ENCODE measurements at regions not wholly inside any gene's neighbourhood (a gene's known extent, or its start where the extent isn't known, plus 50 kb on each side); places are given as distances from the start of the nearest gene placed in this dataset.

GRCh38 chr5:89728134-89728533 is 681.4 kb downstream of the CETN3 start:
- no peak overlapping the region for H2BK20ac ChIP-seq (ENCODE audit: low read length)
- FAIRE-seq (no peak), DNase-seq (ENCODE audit: low read depth in 1 of 2, low spot score in 2 of 2) (no peak)
- no peak overlapping the region for H3K14ac ChIP-seq (ENCODE audit: insufficient read length)
- no peaks in the 10 kb centered on the region for H3K27me3 ChIP-seq (replicated peaks in 1 of 4; ENCODE audit: control insufficient read depth in 3 of 4, extremely low read depth in 1 of 4, insufficient read depth in 3 of 4, low read length in 3 of 4)
- no peak overlapping the region for H2BK5ac ChIP-seq (ENCODE audit: low read depth, low read length)
- H2BK120ac ChIP-seq (replicated peaks; ENCODE audit: low read depth, low read length) = no peak overlapping the region
- H2BK15ac ChIP-seq (ENCODE audit: low read length) = no peak overlapping the region
- no peaks in the 10 kb centered on the region for H4K20me1 ChIP-seq (replicated peaks in 1 of 2; ENCODE audit: control insufficient read depth in 1 of 2, insufficient read depth in 2 of 2, low read length in 2 of 2)
- H3K23ac ChIP-seq (ENCODE audit: insufficient read length) = no peak overlapping the region
- no peak for TF ChIP-seq SIN3A (conservative IDR thresholded peaks at IDR 0.05 in 1 of 2, IDR thresholded peaks at IDR 0.05 in 1 of 2; ENCODE audit: low read depth in 1 of 2, low read length in 2 of 2)
- no peak for TF ChIP-seq MAX (IDR thresholded peaks at IDR 0.05)
- no peak for TF ChIP-seq PHF8 (conservative IDR thresholded peaks at IDR 0.05; ENCODE audit: low read depth, low read length)
- no peak for TF ChIP-seq USF2 (IDR thresholded peaks at IDR 0.05; ENCODE audit: low read length)
- no peak for TF ChIP-seq CHD2 (IDR thresholded peaks at IDR 0.05; ENCODE audit: low read length)
- no peak for TF ChIP-seq CBX8 (IDR thresholded peaks at IDR 0.05; ENCODE audit: borderline replicate concordance, low read depth, low read length)
- TF ChIP-seq EZH2 (IDR thresholded peaks at IDR 0.05; ENCODE audit: low read depth, low read length, severe bottlenecking) = no peak
- TF ChIP-seq TCF12 (IDR thresholded peaks at IDR 0.05; ENCODE audit: low read depth, low read length) = no peak
- TF ChIP-seq CREB1 (IDR thresholded peaks at IDR 0.05) = no peak
- H3K79me1 ChIP-seq (ENCODE audit: low read depth, low read length) = no peaks in the 10 kb centered on the region
- H3K9ac ChIP-seq (replicated peaks in 1 of 4; ENCODE audit: extremely low read depth in 1 of 4, low read depth in 3 of 4, low read length in 3 of 4) = no peak overlapping the region
- POLR2A ChIA-PET (ENCODE audit: partially characterized antibody) = no interaction called here
- H3K4me3 ChIP-seq (ENCODE audit: extremely low read depth in 1 of 4, insufficient read depth in 2 of 4, low read depth in 3 of 4, low read length in 4 of 4) = no peak overlapping the region
- WGBS, 2 experiments (ENCODE audit: extremely low coverage in 1 of 2, insufficient coverage in 1 of 2, insufficient read length in 1 of 2, insufficient replicate concordance in 2 of 2, low coverage in 1 of 2, low lambda C conversion rate in 2 of 2, missing lambda C conversion rate in 1 of 2) = 93% methylated on average over 2 of the region's 2 CpGs; no CpG with 5 or more reads in 1 of the 2 experiments
- no peak overlapping the region for H4K5ac ChIP-seq (ENCODE audit: insufficient read length, low read depth, low read length)
- no peak overlapping the region for H2AFZ ChIP-seq (ENCODE audit: low read length)
- H3K79me2 ChIP-seq (ENCODE audit: control insufficient read depth in 1 of 2, insufficient read depth in 2 of 2, low read length in 2 of 2) = no peaks in the 10 kb centered on the region
- no peaks in the 10 kb centered on the region for H3K4me1 ChIP-seq (replicated peaks in 1 of 4; ENCODE audit: control insufficient read depth in 3 of 4, insufficient read depth in 4 of 4, low read length in 3 of 4)
- H2BK12ac ChIP-seq (ENCODE audit: low read depth, low read length) = no peak overlapping the region
- no peak overlapping the region for H3K18ac ChIP-seq (ENCODE audit: extremely low read depth, low read length)
- no peaks in the 10 kb centered on the region for H3K36me3 ChIP-seq (ENCODE audit: control insufficient read depth in 2 of 4, insufficient read depth in 4 of 4, low read length in 3 of 4)
- H3K4me2 ChIP-seq (ENCODE audit: insufficient read depth in 1 of 2, low read depth in 2 of 2, low read length in 2 of 2) = no peak overlapping the region
- no peaks in the 10 kb centered on the region for H3K23me2 ChIP-seq (ENCODE audit: low read depth, low read length)
- H3K56ac ChIP-seq (replicated peaks; ENCODE audit: insufficient read length, low read depth, low read length) = no peak overlapping the region
- H3K27ac ChIP-seq (ENCODE audit: low read depth, low read length) = no peak overlapping the region
- CTCF ChIA-PET (ENCODE audit: partially characterized antibody) = no interaction called here
- no peak overlapping the region for H2AK5ac ChIP-seq (ENCODE audit: low read depth, low read length)
- no peak overlapping the region for H4K8ac ChIP-seq (ENCODE audit: extremely low read depth, insufficient read depth, low read length)
- H4K91ac ChIP-seq (replicated peaks; ENCODE audit: insufficient read length, low read length) = no peak overlapping the region
- no peak overlapping the region for H3K4ac ChIP-seq (replicated peaks; ENCODE audit: insufficient read length, low read depth, low read length)
- no peaks in the 10 kb centered on the region for H3K9me3 ChIP-seq (ENCODE audit: insufficient read depth in 2 of 2, low read depth in 1 of 2, low read length in 1 of 2)
